Spleen (tissue), 11 donors: ENCODE measurements at regions not wholly inside any gene's neighbourhood (a gene's known extent, or its start where the extent isn't known, plus 50 kb on each side); places are given as distances from the start of the nearest gene placed in this dataset.

Experiments used
- DNase-seq: peaks from one replicate; pipeline ENCODE4 v3.0.0-alpha.2; 2020
- H3K27ac ChIP-seq, 8 donors: fragments of 200-600 bp; sonication (generic) in 7 of 8; 1 replicate in 4 of 8; 2 replicates in 4 of 8; pipeline versions ENCODE4 v1.5.0 to v1.8.0; 2016 to 2021; ENCODE audit warnings: inconsistent platforms in 4 of 8, mild to moderate bottlenecking in 4 of 8, moderate library complexity in 1 of 8
- H3K27me3 ChIP-seq, 7 donors: fragments of 200-600 bp; sonication (generic) in 6 of 7; replicated peaks in 1 of 7; 1 replicate in 4 of 7; 2 replicates in 3 of 7; pipeline versions ENCODE4 v1.5.0 to v1.8.0; 2016 to 2021; ENCODE audit warnings: inconsistent platforms in 3 of 7, mild to moderate bottlenecking in 1 of 7
- H3K36me3 ChIP-seq, 6 donors: fragments of 200-600 bp; sonication (generic) in 5 of 6; 1 replicate in 4 of 6; 2 replicates in 2 of 6; pipeline versions ENCODE4 v1.5.0 to v1.8.0; 2016 to 2021; ENCODE audit warnings: inconsistent platforms in 2 of 6
- H3K4me1 ChIP-seq, 6 donors: fragments of 200-600 bp; sonication (generic) in 5 of 6; 1 replicate in 3 of 6; 2 replicates in 3 of 6; pipeline versions ENCODE4 v1.5.0 to v1.8.0; 2016 to 2021; ENCODE audit warnings: inconsistent platforms in 3 of 6
- H3K4me3 ChIP-seq, 8 donors: fragments of 200-600 bp; sonication (generic) in 7 of 8; 1 replicate in 4 of 8; 2 replicates in 4 of 8; pipeline versions ENCODE4 v1.5.0 to v1.8.0; 2016 to 2021; ENCODE audit warnings: inconsistent platforms in 4 of 8, mild to moderate bottlenecking in 4 of 8, moderate library complexity in 2 of 8
- H3K9me3 ChIP-seq, 8 donors: fragments of 200-600 bp; sonication (generic) in 7 of 8; 1 replicate in 4 of 8; 2 replicates in 4 of 8; pipeline versions ENCODE4 v1.5.0 to v1.8.0; 2016 to 2021; ENCODE audit warnings: inconsistent platforms in 4 of 8
- CTCF ChIP-seq, 11 experiments: fragments of 200-600 bp in 7 of 11; fragments of 450-650 bp in 4 of 11; sonication (generic) in 4 of 11; IDR thresholded peaks in 8 of 11; conservative IDR thresholded peaks in 3 of 11; 1 replicate in 7 of 11; 2 replicates in 4 of 11; pipeline versions ENCODE4 v1.4.0 to v1.8.0; 2016 to 2021; ENCODE audit warnings: antibody characterized with exemption in 11 of 11, inconsistent platforms in 4 of 11, mild to moderate bottlenecking in 1 of 11
- POLR2A ChIP-seq, 3 donors: fragments of 450-650 bp; IDR thresholded peaks; one replicate each; pipeline ENCODE4 v1.5.1; 2017; ENCODE audit warnings: antibody characterized with exemption in 3 of 3, mild to moderate bottlenecking in 1 of 3
- POLR2AphosphoS5 ChIP-seq, 3 donors: sonication (generic); formaldehyde crosslinking; IDR thresholded peaks; one replicate each; pipeline ENCODE4 v1.5.1; 2017; ENCODE audit warnings: antibody characterized with exemption in 3 of 3
- WGBS, 5 donors: extraction: QIAGEN DNeasy Blood & Tissue Kit in 3 of 5; methylation state at CpG; one replicate each; pipeline versions ENCODE4 v1.1.5 to v1.1.7; 2013 to 2018; 5-methylcytosine and 5-hydroxymethylcytosine counted together
- intact Hi-C: fragments of 100-400 bp; cut with DNase I; formaldehyde crosslinking; loops from one replicate; pipeline ENCODE4 v1.15.0; 2023; ENCODE audit warnings: low total_unique reads
- donor health status: healthy with polysubstance abuse.
- donor health status: DM: no; HTN: no; CAD: no; lungs with moderate emphysema.
- donor health status: DM: no; HTN: no; CAD: no.
- donor health status: Bipolar disorder and iron deficiency.
- donor health status: healthy.
- donor health status: DM: no; HTN: no; CAD: no.
- donor health status: DM: yes; HTN: yes; CAD: no.

- Histone ChIP-seq H3K4me1 (peaks cover 0 to 74% (median 34%) of the 10 kb centered on the region in 6 donors), H3K27me3 (no peaks in the 10 kb centered on the region), H3K36me3 (no peaks in the 10 kb centered on the region), H3K4me3 (peak overlapping the region in 1 of 8 donors; percentile 51), H3K27ac (peak overlapping the region in 6 of 8 donors; percentile 53 to 90 (median 82)), H3K9me3 (no peaks in the 10 kb centered on the region)
- intact Hi-C loops: no loop called here
- no peak for TF ChIP-seq CTCF (IDR thresholded peaks at IDR 0.05 in 8 of 11, conservative IDR thresholded peaks at IDR 0.05 in 3 of 11)
- TF ChIP-seq POLR2AphosphoS5 (IDR thresholded peaks at IDR 0.05): no peak
- no peak for TF ChIP-seq POLR2A (IDR thresholded peaks at IDR 0.05)
- DNase-seq: peak; percentile 53
- WGBS, 5 donors: 69 to 81% (median 74%) methylated on average over 5 of the region's 5 CpGs
These were observed 59.6 kb upstream of the EPCAM start for GRCh38 chr2:47309472-47309951.

GRCh38 chr2:47307066-47307465 is 62.0 kb upstream of the EPCAM start:
- Histone ChIP-seq H3K9me3 (no peaks in the 10 kb centered on the region), H3K36me3 (no peaks in the 10 kb centered on the region), H3K4me1 (peaks cover 0 to 92% (median 44%) of the 10 kb centered on the region in 6 donors), H3K27me3 (no peaks in the 10 kb centered on the region), H3K4me3 (no peak overlapping the region), H3K27ac (peak overlapping the region in 1 of 8 donors; percentile 49)
- peak; percentile 6 for DNase-seq
- TF ChIP-seq CTCF (IDR thresholded peaks at IDR 0.05 in 8 of 11, conservative IDR thresholded peaks at IDR 0.05 in 3 of 11) (no peak), POLR2A (IDR thresholded peaks at IDR 0.05) (no peak), POLR2AphosphoS5 (IDR thresholded peaks at IDR 0.05) (no peak)
- intact Hi-C loops: no loop called here

- Histone ChIP-seq H3K27me3 (no peaks in the 10 kb centered on the region), H3K27ac (peak overlapping the region in 2 of 8 donors; percentile 74 to 93), H3K36me3 (no peaks in the 10 kb centered on the region), H3K9me3 (no peaks in the 10 kb centered on the region), H3K4me3 (no peak overlapping the region), H3K4me1 (peaks cover 5 to 95% (median 43%) of the 10 kb centered on the region in 6 donors)
- TF ChIP-seq CTCF (IDR thresholded peaks at IDR 0.05 in 8 of 11, conservative IDR thresholded peaks at IDR 0.05 in 3 of 11) (no peak), POLR2AphosphoS5 (IDR thresholded peaks at IDR 0.05) (no peak), POLR2A (IDR thresholded peaks at IDR 0.05) (no peak)
- no peak for DNase-seq
- intact Hi-C loops: no loop called here
- 70 to 81% (median 79%) methylated on average over 4 of the region's 4 CpGs for WGBS, 5 donors
These were observed 64.5 kb upstream of the EPCAM start for GRCh38 chr2:47304654-47305053.

GRCh38 chr2:47303341-47304148 is 65.6 kb upstream of the EPCAM start:
- TF ChIP-seq POLR2AphosphoS5 (IDR thresholded peaks at IDR 0.05) (no peak), POLR2A (IDR thresholded peaks at IDR 0.05) (no peak), CTCF (IDR thresholded peaks at IDR 0.05 in 8 of 11, conservative IDR thresholded peaks at IDR 0.05 in 3 of 11) (no peak)
- peak overlapping the region in 4 of 8 donors; percentile 8 to 93 (median 68) for H3K27ac ChIP-seq
- intact Hi-C loops: no loop called here

More at GRCh38 chr2:47303341-47304148, 65.6 kb upstream of the EPCAM start:
- Histone ChIP-seq H3K4me1 (peaks cover 6 to 94% (median 40%) of the 10 kb centered on the region in 6 donors), H3K4me3 (no peak overlapping the region), H3K27me3 (no peaks in the 10 kb centered on the region), H3K36me3 (no peaks in the 10 kb centered on the region), H3K9me3 (no peaks in the 10 kb centered on the region)
- WGBS, 5 donors: 53 to 73% (median 59%) methylated on average over 3 of the region's 3 CpGs
- no peak for DNase-seq
